BE2C (cell line): ENCODE measurements at regions not wholly inside any gene's neighbourhood (a gene's known extent, or its start where the extent isn't known, plus 50 kb on each side); places are given as distances from the start of the nearest gene placed in this dataset.

Experiments used
- DNase-seq: peaks from one replicate; pipeline ENCODE4 v3.0.0-alpha.2; 2020
- H3K27me3 ChIP-seq: fragments of 250-450 bp; sonication (Bioruptor Pico); 2 replicates; pipeline ENCODE4 v1.5.1; 2020; ENCODE audit warnings: mild to moderate bottlenecking
- H3K36me3 ChIP-seq: fragments of 250-450 bp; sonication (Bioruptor Pico); 2 replicates; pipeline ENCODE4 v1.5.1; 2020; ENCODE audit warnings: mild to moderate bottlenecking
- H3K4me1 ChIP-seq: fragments of 250-450 bp; sonication (Bioruptor Pico); 2 replicates; pipeline ENCODE4 v1.5.1; 2020
- H3K4me3 ChIP-seq: 2 replicates; pipeline ENCODE4 v1.5.1; 2011; ENCODE audit warnings: low read depth, low read length
- H3K9me3 ChIP-seq: fragments of 250-450 bp; sonication (Bioruptor Pico); 2 replicates; pipeline ENCODE4 v1.5.1; 2020
- TF ChIP-seq, protein P1 (sequence below): IDR thresholded peaks from 2 replicates; pipeline ENCODE4 v1.5.1; 2012; ENCODE audit warnings: mild to moderate bottlenecking, low read depth, low read length

DNA sequence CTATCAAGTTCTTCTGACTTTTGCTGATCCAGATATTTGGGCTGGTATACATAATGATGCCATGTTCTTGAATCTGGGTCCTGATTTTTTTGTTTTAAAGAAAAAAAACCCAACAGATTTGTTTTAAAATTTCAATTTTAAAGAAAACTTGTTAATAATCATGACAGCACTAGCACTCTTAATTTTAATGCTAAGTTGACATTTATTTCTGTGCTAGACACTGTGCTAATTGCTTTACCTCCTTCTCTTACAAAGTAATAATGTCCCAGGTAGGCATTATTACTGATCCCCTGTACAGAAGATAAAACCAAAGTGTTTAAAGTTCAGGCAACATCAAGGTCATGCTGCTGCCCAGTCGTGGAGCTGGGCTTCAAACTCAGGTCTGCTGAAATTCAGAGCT, 101.9 kb downstream of the ZNF608 start:
- Histone ChIP-seq H3K27me3 (no peaks in the 10 kb centered on the region), H3K4me1 (peaks cover 8% of the 10 kb centered on the region)

DNA sequence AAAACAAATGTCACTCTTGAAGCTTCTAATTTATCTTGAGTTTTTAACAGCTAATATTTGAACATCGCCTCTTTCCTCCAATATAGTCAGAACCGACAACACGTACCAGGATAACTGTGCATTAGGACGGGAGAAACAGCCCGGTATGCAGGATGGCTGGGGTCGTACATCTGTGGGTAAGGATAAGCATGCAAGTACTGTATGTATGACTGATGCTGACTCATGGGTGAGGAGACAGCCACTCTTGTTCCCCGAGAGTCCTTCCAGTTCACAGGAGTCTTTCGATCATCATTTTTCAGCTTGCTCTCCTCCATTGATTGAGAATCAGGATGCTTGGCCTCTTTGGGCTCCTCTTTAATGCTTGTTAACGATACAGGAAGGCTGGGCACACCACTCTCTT, 102.3 kb downstream of the ZNF608 start:
- TF ChIP-seq, protein P1, sequence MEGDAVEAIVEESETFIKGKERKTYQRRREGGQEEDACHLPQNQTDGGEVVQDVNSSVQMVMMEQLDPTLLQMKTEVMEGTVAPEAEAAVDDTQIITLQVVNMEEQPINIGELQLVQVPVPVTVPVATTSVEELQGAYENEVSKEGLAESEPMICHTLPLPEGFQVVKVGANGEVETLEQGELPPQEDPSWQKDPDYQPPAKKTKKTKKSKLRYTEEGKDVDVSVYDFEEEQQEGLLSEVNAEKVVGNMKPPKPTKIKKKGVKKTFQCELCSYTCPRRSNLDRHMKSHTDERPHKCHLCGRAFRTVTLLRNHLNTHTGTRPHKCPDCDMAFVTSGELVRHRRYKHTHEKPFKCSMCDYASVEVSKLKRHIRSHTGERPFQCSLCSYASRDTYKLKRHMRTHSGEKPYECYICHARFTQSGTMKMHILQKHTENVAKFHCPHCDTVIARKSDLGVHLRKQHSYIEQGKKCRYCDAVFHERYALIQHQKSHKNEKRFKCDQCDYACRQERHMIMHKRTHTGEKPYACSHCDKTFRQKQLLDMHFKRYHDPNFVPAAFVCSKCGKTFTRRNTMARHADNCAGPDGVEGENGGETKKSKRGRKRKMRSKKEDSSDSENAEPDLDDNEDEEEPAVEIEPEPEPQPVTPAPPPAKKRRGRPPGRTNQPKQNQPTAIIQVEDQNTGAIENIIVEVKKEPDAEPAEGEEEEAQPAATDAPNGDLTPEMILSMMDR, result no peak
- Histone ChIP-seq H3K4me1 (peaks cover 4% of the 10 kb centered on the region), H3K4me3 (no peak overlapping the region), H3K27me3 (no peaks in the 10 kb centered on the region), H3K36me3 (peaks cover 32% of the 10 kb centered on the region), H3K9me3 (no peaks in the 10 kb centered on the region)
- DNase-seq, result no peak

More for the DNA sequence above, 101.9 kb downstream of the ZNF608 start:
- Histone ChIP-seq H3K4me3 (no peak overlapping the region), H3K9me3 (no peaks in the 10 kb centered on the region), H3K36me3 (peaks cover 32% of the 10 kb centered on the region)
- no peak for DNase-seq
- TF ChIP-seq, protein P1, result no peak

DNA sequence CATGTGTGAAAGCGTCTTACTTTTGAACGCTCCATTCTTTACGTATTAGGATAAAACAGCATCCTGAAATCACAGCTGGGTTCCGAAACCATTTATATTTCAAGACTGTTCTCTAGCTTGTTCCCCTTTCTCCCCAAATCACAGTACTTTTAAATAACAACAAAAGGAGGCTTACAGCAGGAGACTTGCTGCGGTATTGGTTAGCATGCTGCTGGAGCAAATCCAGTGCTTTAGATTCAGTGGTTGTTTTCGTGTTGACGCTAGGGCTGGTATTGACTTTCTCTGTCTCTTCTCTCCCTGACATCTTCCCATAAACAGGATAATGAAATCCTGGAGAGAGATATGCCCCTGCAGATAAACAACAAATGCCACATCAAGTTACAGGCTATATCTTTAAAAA, 103.1 kb downstream of the ZNF608 start:
- no peak for DNase-seq
- Histone ChIP-seq H3K4me3 (no peak overlapping the region), H3K27me3 (no peaks in the 10 kb centered on the region), H3K4me1 (peaks cover 3% of the 10 kb centered on the region; the same call in 1 of the 2 replicates), H3K9me3 (no peaks in the 10 kb centered on the region), H3K36me3 (peaks cover 32% of the 10 kb centered on the region)
- TF ChIP-seq, protein P1, result no peak

DNA sequence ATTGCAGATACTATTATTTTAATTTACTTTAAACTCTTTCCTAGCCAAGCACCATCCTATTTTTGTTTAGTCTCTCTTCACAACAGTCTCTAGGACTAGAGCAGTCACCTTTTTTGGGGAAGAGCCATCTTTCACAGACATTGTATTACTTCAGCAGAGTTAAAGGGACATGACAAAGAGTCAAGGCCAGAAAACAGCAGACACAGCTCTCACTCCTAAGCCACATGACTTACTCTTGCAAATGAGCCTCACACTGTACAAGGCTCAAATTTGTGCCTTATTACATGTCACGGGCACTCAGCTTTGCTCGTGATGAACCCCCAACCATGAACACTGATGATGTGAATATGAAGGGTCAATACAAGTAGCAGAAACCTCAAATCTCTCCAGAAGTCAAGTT, 104.3 kb downstream of the ZNF608 start:
- H3K9me3 ChIP-seq, result no peaks in the 10 kb centered on the region; the same call in 1 of the 2 replicates
- H3K36me3 ChIP-seq, result peaks cover 24% of the 10 kb centered on the region
- H3K27me3 ChIP-seq, result no peaks in the 10 kb centered on the region
- TF ChIP-seq, protein P1, result no peak
- H3K4me1 ChIP-seq, result peaks cover 3% of the 10 kb centered on the region; the same call in 1 of the 2 replicates
- DNase-seq, result no peak
- H3K4me3 ChIP-seq, result no peak overlapping the region

DNA sequence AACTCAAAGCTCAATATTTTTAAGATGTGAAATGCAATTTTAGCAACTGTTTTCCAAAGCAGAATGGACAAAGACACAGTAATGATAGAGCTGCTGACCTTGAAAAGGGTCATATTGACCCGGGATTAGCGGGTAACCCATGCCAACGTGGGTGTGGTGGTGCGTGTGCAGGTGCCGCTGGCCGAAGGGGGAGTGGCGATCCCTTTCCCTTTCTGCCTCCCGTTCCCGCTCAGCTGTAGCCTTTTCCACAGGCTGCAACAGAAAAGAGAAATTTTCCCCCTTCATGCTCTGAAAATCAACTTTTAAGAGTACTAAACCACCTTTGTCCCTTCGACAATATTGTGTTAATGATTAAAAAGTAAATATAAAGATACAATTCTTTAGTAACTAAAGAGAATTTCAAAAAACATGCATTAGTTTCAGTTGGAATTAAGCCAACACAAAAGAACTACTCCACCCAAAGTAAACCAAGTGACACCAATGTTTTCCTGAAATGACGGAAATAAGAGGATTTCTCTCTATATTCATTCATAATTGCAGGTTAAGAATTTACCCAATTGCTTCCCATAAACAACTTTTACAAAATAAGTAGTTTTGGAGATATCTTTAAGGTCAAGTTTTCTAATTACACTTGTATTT, 105.2 kb downstream of the ZNF608 start:
- no peak for DNase-seq
- peaks cover 22% of the 10 kb centered on the region for H3K36me3 ChIP-seq
- peaks cover 3% of the 10 kb centered on the region; the same call in 1 of the 2 replicates for H3K4me1 ChIP-seq
- TF ChIP-seq, protein P1, result no peak
- no peaks in the 10 kb centered on the region for H3K27me3 ChIP-seq
- no peak overlapping the region for H3K4me3 ChIP-seq
- no peaks in the 10 kb centered on the region; the same call in 1 of the 2 replicates for H3K9me3 ChIP-seq

DNA sequence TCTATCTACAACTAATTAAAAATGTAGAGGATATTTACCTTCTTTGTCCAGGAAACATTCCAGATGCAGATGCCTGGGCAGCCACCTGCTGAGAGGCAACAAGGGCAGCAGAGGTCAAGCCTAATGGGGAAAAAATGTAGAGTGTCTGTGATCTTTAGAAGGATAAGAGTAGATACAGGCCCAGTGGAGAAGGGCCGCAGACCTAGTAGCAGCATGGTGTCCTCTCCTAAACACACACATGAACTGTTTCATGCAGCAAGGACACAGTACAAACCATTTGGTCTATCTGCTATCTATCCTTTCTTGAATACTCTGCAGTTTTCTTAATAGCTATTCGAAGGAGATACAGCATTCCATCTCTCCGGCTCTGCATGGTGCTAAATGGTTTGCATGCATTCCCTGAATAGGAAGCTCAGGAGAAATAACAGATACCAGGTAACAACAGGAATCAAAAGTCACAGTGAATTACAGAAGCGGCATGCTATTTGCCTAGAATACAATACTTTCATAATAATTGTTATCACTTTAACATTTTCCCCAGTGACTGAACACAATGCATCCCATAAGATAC, 107.3 kb downstream of the ZNF608 start:
- peaks cover 15% of the 10 kb centered on the region for H3K4me1 ChIP-seq
- no peaks in the 10 kb centered on the region; the same call in 1 of the 2 replicates for H3K9me3 ChIP-seq
- no peak for DNase-seq
- H3K27me3 ChIP-seq, result no peaks in the 10 kb centered on the region
- TF ChIP-seq, protein P1, result no peak
- H3K36me3 ChIP-seq, result peaks cover 22% of the 10 kb centered on the region
- no peak overlapping the region for H3K4me3 ChIP-seq
